NCI-H2196 (cell line): ENCODE measurements at regions not wholly inside any gene's neighbourhood (a gene's known extent, or its start where the extent isn't known, plus 50 kb on each side); places are given as distances from the start of the nearest gene placed in this dataset.
"Not testable (repeated sequence)": the region's sequence is repeated elsewhere in the genome, so short reads cannot be mapped to it uniquely, and the experiment has no call there.

Source experiments
- DNase-seq: peaks from one replicate; lab custom pipeline; 2025; ENCODE audit not compliant: unreplicated experiment; lab: John Stamatoyannopoulos, UW

DNA sequence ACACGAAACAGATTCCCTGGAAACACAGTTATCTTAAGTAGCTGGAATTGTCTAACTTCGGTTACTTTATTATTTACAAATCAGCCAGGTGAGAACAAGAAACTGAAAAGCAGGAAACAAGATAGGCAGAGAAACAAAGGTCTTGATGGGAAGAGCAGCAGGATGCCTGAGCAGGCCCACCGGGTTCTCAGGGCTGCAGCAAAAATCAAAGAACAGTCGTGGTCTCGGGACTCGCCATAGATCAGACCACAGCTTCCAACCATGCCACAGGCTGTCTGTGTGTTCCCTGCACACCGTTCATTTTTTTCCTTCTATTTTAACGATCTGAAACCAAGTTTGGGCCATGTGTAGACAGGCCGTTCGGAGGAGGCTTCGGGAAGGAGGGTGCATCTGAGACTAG, 62.7 kb upstream of the SOX11 start:
- DNase-seq = not testable (repeated sequence)

- not testable (repeated sequence) for DNase-seq
These were observed 55.1 kb upstream of the SOX11 start for GRCh38 chr2:5637051-5637450.
